Suppressor macrophage treated with lipopolysaccharide for 1 hour (primary cell): ENCODE measurements at regions not wholly inside any gene's neighbourhood (a gene's known extent, or its start where the extent isn't known, plus 50 kb on each side); places are given as distances from the start of the nearest gene placed in this dataset.
"Not testable (repeated sequence)": the region's sequence is repeated elsewhere in the genome, so short reads cannot be mapped to it uniquely, and the experiment has no call there.

Experiments used
- DNase-seq, 3 donors: peaks; one replicate each; pipeline ENCODE4 v3.0.0-alpha.2; 2020 to 2022

DNA sequence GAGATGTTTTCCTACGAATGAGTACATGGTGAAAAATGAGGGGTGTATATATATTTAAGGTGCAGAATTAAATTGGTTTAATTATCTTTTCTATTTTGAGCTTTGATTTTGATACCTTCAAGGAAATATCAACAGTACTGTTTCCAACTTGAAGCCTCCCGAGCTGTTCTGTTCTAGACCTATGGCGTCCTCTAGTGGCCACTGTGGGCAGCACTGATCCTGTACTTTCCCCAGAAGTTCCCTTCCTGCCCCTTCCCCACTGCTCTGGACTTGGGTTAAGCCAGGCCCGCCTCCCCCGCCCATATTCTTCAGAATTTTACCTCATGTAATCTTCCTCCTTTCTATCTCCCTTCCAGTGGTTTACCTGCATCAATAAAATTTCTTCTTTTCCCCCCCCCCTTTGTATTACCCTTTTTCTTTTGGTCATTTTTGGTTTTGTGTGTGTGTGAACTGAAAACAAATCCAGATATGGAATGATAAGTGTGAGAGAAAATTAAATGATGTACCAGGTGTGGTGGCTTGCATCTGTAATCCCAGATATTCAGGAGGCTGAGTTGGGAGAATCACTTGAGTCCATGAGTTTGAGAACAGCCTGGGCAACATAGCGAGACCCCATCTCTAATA is 1643.5 kb downstream of the TP53TG3F start:
- DNase-seq = no peak

GRCh38 chr16:35111772-35112171 is 1652.4 kb downstream of the TP53TG3F start:
- not testable (repeated sequence) for DNase-seq

GRCh38 chr16:35131429-35131828 is 1672.0 kb downstream of the TP53TG3F start:
- DNase-seq = no peak

- DNase-seq = no peak
Observed at GRCh38 chr16:35134471-35134870, 1675.1 kb downstream of the TP53TG3F start.

- DNase-seq = no peak
Observed at GRCh38 chr16:35140293-35140986, 1681.0 kb downstream of the TP53TG3F start.

DNA sequence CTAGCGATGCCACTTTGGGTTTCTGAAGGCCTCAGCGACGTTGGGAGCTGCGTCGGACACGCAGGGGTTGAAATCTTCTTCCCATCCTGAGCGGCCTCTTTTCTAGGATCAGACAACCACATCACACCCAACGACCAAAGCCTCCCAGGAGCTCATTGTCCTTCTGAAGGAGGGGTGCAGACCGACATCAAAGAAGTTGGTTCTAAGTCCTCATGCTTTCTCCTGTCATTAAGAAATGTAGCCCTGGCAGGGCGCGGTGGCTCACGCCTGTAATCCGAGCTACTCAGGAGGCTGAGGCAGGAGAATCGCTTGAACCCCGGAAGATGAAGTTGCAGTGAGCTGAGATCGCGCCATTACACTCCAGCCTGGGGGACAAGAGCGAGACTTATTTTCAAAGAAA is 1681.9 kb downstream of the TP53TG3F start:
- DNase-seq = no peak

GRCh38 chr16:35142147-35142808 is 1682.9 kb downstream of the TP53TG3F start:
- no peak for DNase-seq

- no peak for DNase-seq
Observed at GRCh38 chr16:35142809-35143192, 1683.4 kb downstream of the TP53TG3F start.

DNA sequence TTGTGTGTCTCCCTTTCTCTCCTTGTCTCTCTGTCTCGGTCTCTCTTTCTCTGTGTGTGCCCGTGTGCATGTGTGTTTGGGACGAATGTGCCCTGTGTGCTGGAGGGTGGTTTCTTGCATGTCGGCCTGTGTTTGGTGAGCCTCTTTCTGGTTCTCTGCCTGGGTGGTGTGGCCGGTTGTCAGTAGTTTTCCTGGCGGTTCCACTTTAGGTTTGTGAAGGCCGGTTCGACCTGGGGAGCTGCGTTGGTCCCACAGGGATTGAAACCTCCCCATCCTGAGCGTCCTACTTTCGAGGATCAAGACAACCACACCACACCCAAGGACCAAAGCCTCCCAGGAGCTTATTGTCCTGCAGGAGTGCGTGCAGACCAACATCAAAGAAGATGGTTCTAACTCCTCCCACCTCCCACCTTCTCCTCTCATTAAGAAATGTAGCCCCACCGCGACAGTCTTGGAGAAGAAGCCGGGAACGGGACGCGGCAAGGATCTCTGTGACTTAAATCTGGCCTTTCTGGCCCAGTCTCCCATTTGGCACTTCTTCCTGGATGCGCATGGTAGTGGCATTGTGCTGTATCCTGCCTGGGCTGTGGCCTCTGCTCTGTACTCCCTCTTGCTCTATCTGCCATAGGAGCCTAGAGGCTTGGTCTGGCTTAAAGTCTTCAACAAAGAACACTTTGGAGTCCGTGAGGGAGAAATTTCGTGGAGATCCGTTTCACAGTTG is 1685.0 kb downstream of the TP53TG3F start:
- no peak for DNase-seq

GRCh38 chr16:35146031-35146710 is 1686.8 kb downstream of the TP53TG3F start:
- DNase-seq = no peak

DNA sequence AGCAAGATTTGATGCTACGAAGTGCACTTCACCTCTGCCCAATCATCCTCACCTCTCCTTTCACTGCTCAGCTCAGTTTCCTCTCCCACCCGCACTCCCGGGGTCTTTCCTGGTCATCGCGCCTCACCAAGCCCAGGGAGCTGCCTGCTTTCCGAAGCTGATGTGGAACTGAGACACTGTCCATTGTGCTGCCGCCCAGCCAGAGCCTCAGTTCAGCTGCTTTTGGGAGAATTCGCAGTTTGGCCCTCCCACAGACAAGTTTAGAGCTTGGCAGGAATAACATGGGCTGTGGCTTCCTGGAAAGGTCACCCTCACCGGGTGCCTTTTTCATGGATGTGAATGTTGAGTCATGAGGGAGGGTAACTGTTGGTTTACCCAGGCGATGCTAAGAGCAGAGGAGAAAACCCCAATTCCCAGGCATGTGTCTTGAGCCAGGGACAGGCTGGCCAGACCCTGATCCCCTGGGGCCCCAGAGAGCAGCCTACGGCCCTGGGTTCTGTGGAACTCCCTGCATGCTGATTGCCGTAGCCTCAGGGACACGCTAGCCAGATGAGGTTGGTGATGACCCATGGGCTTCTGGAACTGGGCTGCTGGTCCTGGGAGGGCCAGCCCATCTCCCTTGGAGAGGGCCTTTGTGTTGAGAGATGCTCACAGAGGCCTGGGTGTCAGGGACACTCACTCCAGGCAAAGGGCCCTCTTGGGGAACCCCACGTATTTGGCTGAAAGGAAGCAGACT is 1687.5 kb downstream of the TP53TG3F start:
- DNase-seq = no peak

DNA sequence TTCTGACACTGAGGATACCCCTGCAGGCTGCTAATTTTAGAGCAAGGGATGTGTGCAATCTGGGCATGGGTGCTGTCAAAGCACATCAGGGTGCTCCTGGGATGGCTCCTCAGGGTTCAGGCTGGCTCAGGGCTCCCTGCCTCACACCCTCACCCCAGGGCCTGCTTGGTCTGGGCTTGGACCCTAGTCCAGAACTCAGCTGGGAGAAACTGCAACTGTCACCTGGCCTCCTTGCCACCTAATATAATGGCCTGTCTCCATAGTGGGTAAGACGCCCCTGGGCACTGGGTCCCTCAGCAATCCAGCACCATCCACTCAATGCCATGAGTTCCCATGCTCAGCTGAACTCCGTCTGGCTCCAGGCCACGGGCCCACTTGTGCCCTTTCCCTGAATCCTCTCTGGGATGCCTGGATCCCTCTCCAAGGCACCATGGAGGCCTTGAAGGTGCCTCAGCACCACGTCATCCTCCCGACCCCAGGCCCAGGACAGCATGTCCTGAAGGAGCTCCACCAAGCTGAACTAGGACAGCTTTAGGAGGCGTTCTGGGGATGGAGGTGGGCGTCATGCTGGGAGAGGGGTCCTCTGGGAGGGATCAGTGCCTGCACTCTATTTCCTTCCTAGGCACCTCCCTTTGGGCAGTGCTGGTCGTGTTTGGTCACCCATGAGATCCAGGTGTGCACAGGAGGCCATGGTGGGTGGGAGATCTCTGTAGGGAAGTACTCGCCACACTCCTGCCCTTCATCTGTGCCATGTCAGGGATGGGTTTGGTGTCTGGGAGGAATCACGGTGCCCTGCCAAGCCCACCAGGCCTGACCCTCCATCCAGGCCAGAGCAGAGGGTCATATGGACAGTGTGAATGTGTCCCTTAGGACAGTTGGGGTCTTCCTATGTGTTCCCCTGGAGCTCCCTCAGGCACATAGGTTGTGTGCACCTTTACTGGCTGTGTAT is 1688.4 kb downstream of the TP53TG3F start:
- no peak for DNase-seq

GRCh38 chr16:35148748-35149147 is 1689.3 kb downstream of the TP53TG3F start:
- DNase-seq = no peak

- no peak for DNase-seq
Observed at GRCh38 chr16:35149550-35149949, 1690.1 kb downstream of the TP53TG3F start.

DNA sequence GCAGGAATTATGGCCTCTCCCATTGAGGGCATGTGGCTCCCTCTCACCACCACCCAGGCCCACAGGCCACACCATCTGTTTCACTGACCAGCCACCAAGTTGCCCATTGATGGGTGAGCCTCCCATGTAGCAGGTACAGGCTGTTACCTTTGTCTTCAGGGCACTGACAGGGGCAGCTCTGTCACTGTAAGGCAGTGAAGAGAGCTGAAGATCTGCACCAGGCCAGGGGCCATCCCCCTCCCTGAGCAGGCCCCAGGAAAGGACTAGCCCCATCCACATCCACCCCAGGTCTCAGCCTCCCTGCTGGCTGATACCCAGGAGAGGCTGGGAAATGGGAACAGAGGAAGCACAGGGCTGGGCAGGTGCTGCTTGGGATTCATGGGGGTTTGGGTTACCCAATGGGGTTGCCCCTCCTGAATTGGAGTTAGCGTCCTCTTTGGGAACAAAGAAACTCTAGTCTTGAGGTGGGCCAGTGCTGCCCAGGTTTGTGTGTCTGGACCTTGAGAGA is 1691.4 kb downstream of the TP53TG3F start:
- DNase-seq = no peak

DNA sequence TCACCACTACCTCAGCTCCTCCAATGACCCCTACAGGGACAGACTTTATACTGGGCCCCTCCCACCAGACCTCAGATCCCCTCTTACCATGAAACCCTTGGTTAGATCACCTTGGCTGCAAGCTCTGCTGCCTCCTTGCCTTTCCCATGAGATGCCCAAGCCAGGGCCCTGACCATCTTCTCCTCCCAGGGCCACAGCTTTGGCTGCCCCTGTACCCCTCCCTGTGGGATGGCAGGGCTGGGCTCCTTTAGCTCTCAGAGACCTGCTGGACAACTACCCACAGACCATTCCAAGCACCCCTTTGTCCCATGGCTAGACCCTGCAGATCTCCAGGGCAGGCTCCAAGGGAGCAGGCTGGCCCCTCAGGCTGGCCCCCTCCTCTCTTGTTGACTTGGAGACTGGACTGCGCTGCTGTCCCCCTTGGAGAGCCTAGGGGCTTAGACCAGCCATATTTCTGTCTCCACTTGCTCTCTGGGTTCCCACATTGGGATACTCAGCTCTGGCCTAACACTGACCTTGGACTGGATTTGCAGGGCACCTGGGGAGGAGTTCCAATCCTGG is 1692.7 kb downstream of the TP53TG3F start:
- DNase-seq = no peak

GRCh38 chr16:35154627-35155026 is 1695.2 kb downstream of the TP53TG3F start:
- DNase-seq = no peak

DNA sequence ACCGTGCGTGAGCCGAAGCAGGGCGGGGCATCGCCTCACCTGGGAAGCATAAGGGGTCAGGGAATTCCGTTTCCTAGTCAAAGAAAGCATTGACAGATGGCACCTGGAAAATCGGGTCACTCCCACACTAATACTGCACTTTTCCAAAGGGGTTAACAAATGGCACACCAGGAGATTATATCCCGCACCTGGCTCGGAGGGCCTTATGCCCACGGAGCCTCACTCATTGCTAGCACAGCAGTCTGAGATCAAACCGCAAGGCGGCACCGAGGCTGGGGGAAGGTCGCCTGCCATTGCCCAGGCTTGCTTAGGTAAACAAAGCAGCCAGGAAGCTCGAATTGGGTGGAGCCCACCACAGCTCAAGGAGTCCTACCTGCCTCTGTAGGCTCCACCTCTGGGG is 1698.1 kb downstream of the TP53TG3F start:
- not testable (repeated sequence) for DNase-seq

DNA sequence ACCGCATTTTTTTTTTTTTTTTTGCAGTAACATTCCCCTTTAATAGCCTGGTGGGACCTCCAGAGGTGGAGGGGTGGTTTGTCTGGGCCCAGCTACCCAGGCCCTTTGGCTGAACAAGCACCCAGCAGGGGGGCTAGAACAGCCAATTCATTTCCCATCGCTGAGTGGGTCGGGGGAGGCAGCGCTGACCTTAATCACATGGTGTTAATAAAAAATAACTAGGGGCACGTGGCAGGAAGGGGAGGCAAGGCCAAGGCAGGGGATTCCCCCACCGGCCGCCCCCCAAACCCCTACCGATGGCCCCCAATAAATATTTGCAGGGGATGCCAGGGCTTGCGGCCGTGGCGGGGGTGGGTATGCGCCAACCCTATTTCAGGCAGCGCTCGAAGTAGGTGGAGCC is 1709.9 kb downstream of the TP53TG3F start:
- not testable (repeated sequence) for DNase-seq

DNA sequence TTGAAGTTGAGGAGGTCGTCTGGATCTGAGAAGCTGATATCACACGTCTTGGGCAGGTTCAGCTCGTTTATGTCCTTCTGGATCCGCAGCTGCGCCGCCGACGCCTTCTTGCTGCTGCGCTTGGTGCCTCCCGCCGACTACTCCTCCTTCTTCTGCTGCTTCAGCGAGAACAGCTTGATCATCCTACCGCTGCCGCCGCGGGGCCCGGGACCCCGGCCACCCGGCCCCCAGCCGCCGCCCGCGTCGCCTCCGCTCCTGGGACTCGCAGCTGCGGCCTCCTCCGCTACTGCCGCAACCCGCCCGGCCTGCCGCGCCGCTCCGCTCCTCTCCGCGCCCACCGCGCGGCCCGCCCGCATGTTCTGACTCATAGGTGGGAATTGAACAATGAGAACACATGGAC is 1710.6 kb downstream of the TP53TG3F start:
- DNase-seq = not testable (repeated sequence)
